Medulla oblongata (tissue), 1 donor: ENCODE measurements at regions not wholly inside any gene's neighbourhood (a gene's known extent, or its start where the extent isn't known, plus 50 kb on each side); places are given as distances from the start of the nearest gene placed in this dataset.

ENCODE experiments used
- DNase-seq: peaks from one replicate; pipeline ENCODE4 v3.0.0-alpha.2; 2015; ENCODE audit errors: extremely low spot score

GRCh38 chr16:85187886-85188285 is 75.6 kb upstream of the CIBAR2 start:
- no peak for DNase-seq

GRCh38 chr16:85188822-85189672 is 76.8 kb upstream of the CIBAR2 start:
- no peak for DNase-seq

GRCh38 chr16:85190572-85190971 is 78.3 kb upstream of the CIBAR2 start:
- DNase-seq, result no peak

GRCh38 chr16:85191341-85191965 is 79.2 kb upstream of the CIBAR2 start:
- DNase-seq, result no peak

- no peak for DNase-seq
These were observed 80.2 kb upstream of the CIBAR2 start for GRCh38 chr16:85192238-85193114.

GRCh38 chr16:85193115-85193493 is 80.8 kb upstream of the CIBAR2 start:
- DNase-seq, result no peak

GRCh38 chr16:85193876-85194275 is 81.6 kb upstream of the CIBAR2 start:
- no peak for DNase-seq

- no peak for DNase-seq
These were observed 82.3 kb upstream of the CIBAR2 start for GRCh38 chr16:85194307-85195270.

- no peak for DNase-seq
These were observed 83.0 kb upstream of the CIBAR2 start for GRCh38 chr16:85195271-85195647.

- DNase-seq, result peak; percentile 60
These were observed 83.9 kb upstream of the CIBAR2 start for GRCh38 chr16:85195900-85196772.

- no peak for DNase-seq
These were observed 84.7 kb upstream of the CIBAR2 start for GRCh38 chr16:85196976-85197375.

GRCh38 chr16:85197611-85198566 is 85.6 kb upstream of the CIBAR2 start:
- no peak for DNase-seq

- DNase-seq, result no peak
These were observed 86.9 kb upstream of the CIBAR2 start for GRCh38 chr16:85199069-85199725.

- no peak for DNase-seq
These were observed 87.6 kb upstream of the CIBAR2 start for GRCh38 chr16:85199880-85200279.

- no peak for DNase-seq
These were observed 88.4 kb upstream of the CIBAR2 start for GRCh38 chr16:85200471-85201278.

GRCh38 chr16:85201574-85201973 is 89.3 kb upstream of the CIBAR2 start:
- DNase-seq, result no peak

GRCh38 chr16:85202051-85202601 is 89.9 kb upstream of the CIBAR2 start:
- DNase-seq, result peak; percentile 9
